AG09319 (cell line): ENCODE measurements at regions not wholly inside any gene's neighbourhood (a gene's known extent, or its start where the extent isn't known, plus 50 kb on each side); places are given as distances from the start of the nearest gene placed in this dataset.

Experiments
- DNase-seq: peaks from one replicate; pipeline ENCODE4 v3.0.0-alpha.2; 2010; ENCODE audit warnings: low read depth; ENCODE audit errors: extremely low read depth
- TF ChIP-seq, protein P1 (sequence below): IDR thresholded peaks from 2 replicates; pipeline ENCODE4 v1.5.1; 2011; ENCODE audit warnings: low read depth, mild to moderate bottlenecking, inconsistent platforms, low read length, moderate library complexity

DNA sequence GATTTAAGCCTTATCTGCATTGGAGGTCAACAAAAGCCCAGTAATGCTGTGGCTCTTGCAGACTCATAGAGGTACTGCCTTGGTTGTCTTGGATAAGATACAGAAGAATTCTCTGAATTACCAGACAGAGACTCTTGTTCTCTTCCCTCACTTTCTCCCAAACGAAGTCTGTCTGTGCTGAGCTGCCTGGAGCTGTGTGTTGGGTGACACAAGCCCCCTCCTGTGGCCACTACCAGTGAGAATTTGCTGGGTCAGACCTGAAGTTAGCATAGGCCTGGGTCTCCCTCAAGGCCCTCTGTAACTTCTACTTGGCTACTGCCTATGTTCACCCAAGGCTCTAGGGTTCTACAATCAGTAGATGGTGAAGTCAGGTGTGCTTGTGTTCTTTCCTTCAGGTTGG lies 413.0 kb downstream of the PCDH20 start:
- TF ChIP-seq, protein P1, sequence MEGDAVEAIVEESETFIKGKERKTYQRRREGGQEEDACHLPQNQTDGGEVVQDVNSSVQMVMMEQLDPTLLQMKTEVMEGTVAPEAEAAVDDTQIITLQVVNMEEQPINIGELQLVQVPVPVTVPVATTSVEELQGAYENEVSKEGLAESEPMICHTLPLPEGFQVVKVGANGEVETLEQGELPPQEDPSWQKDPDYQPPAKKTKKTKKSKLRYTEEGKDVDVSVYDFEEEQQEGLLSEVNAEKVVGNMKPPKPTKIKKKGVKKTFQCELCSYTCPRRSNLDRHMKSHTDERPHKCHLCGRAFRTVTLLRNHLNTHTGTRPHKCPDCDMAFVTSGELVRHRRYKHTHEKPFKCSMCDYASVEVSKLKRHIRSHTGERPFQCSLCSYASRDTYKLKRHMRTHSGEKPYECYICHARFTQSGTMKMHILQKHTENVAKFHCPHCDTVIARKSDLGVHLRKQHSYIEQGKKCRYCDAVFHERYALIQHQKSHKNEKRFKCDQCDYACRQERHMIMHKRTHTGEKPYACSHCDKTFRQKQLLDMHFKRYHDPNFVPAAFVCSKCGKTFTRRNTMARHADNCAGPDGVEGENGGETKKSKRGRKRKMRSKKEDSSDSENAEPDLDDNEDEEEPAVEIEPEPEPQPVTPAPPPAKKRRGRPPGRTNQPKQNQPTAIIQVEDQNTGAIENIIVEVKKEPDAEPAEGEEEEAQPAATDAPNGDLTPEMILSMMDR, result no peak
- no peak for DNase-seq

DNA sequence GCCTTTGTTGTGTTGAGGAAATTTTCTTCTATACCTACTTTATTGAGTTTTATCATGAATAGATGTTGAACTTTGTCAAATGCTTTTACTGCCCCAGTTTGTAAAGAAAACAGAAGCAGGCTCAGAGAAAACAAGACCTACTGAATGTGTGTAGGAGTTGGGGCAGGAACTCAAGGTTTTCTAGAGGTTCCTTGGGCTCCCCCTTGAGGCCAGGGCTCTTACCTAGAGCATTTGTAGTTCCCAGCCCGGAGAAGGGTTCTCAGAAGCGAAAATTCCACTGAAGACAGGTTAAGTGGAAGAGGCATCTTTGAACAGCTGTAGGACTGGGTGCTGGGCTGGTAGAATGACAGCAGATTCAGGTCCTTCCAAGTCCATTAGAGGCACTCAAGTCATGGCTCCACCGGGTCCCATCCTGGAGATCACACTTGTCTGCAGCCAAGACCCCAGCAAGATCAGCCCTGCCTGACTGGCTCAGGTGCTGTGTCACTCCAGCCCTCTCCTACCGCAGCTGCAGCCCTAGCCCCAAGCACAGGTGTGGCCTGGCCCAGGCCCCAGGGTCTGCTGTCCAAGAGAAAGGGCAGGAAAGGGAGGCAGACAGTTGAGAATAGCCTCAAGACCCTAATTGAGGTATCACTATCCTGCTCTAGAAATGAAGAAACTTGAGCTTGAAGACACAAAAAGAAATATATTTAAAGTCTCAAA lies 425.5 kb downstream of the PCDH20 start:
- DNase-seq, result no peak
- TF ChIP-seq, protein P1, result no peak

DNA sequence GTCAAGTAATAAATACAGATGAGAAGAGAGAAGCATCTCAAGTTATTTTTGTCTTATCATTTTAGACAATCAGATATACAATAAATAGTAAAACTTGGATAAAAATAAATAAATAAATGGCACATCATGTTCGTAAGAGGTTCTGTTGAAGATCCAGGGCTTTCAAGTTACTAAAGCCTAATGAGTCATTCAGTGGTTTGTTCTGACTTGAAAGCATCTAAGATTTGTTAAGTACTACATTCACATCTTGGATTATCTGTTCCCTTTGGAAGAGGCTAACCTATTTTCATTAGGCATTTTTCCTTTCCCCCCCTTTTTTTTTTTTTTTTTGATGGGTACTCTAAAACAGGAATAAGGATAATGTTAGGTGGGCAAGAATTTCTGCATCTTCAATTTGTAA lies 429.3 kb downstream of the PCDH20 start:
- DNase-seq, result no peak
- TF ChIP-seq, protein P1, result no peak

DNA sequence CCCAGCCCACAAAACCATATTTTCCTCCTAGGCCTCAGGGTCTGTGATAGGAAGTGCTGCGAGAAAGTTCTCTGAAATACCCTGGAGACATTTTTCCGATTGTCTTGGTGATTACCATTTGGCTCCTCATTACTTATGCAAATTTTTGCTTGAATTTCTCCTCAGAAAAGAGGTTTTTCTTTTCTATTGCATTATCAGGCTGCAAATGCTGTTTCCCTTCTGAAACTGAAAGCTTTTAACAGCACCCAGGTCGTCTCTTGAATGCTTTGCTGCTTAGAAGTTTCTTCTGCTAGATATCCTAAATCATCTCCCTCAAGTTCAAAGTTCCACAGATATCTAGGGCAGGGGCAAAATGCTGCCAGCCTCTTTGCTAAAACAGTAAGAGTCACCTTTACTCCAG lies 434.2 kb downstream of the PCDH20 start:
- TF ChIP-seq, protein P1, result no peak

DNA sequence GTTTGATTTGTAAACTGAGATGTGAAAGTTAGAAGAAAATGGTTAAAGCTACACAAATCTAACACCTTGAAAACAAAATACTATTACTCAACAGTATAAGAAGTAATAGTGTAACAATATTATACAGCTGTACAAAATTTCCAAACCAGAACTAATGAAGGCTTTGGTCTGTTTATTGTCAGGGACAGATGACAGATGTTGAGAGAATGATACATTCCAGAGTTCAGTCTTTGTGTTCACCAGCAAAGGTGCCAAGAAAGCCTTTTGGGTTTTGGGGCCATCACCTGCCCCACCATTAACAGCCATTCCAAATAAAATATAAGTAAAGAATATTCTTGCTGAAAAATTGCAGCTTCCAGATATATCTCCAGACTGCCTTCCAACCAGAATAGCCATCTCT lies 439.3 kb downstream of the PCDH20 start:
- TF ChIP-seq, protein P1, result no peak
- DNase-seq, result no peak

More for the DNA sequence above, 434.2 kb downstream of the PCDH20 start:
- DNase-seq, result no peak

DNA sequence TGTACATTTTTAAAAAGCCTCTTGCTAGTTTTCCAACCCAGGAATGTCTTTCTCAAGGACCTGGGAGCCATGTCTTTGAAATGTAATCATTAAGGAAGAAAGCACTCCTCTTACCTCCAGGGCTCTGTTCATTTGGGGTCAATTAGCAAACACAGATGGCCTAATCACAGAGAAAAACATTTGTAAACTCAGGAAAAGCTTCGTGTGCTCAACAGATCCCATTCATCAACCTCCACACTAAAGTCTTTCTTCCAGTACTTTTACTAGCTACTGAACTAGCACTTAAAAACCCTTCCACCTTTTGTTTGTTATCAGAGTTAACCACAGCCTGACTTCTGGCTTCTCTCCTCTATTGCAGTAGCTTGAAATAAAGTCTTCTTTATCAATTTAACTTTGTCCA lies 441.4 kb downstream of the PCDH20 start:
- no peak for DNase-seq
- TF ChIP-seq, protein P1, result no peak

DNA sequence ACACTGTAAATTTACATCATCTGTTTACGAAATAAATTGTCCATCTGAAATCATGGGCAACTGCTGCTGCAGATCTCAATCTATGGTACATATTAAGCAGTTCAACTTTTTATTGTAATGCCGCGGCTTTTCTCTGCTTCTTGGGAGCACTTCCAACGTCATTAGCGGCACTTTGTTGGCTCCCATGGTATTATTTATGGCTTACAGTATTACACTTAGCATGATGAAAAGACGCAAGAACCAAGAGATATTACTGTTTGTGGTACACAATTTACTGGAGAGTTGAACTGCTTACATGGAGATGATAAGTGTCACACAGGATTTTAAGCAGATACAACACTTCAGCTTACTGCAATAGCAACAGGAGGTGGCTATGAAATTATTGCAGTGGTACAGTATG lies 442.1 kb downstream of the PCDH20 start:
- TF ChIP-seq, protein P1, result no peak
- no peak for DNase-seq
